Activated CD8-positive, alpha-beta T cell treated with anti-CD3 and anti-CD28 coated beads for 36 hours (primary cell): ENCODE measurements at regions not wholly inside any gene's neighbourhood (a gene's known extent, or its start where the extent isn't known, plus 50 kb on each side); places are given as distances from the start of the nearest gene placed in this dataset.

Experiments used
- ATAC-seq: fragments of 200-7000 bp; cut with Tn5 transposase; one replicate; pipeline ENCODE4 v1.10.0; 2021; ENCODE audit warnings: mild to moderate bottlenecking, moderate library complexity
- CTCF ChIA-PET: fragments of 350-600 bp; sonication (Branson Sonifier 250); formaldehyde crosslinking; loops from one replicate; lab custom pipeline; 2021; ENCODE audit warnings: antibody characterized with exemption; lab: Charles Lee
- POLR2A ChIA-PET: fragments of 350-600 bp; sonication (Branson Sonifier 250); formaldehyde crosslinking; loops from one replicate; lab custom pipeline; 2021; ENCODE audit warnings: antibody characterized with exemption; lab: Charles Lee
- DNase-seq: peaks from one replicate; pipeline ENCODE4 v3.0.0-alpha.2; 2020
- H3K27ac Mint-ChIP-seq: one replicate; pipeline ENCODE4 v1.8.0; 2021; ENCODE audit warnings: mild to moderate bottlenecking, mixed read lengths
- H3K27me3 Mint-ChIP-seq: one replicate; pipeline ENCODE4 v1.8.0; 2021; ENCODE audit warnings: mixed read lengths
- H3K36me3 Mint-ChIP-seq: one replicate; pipeline ENCODE4 v1.8.0; 2021; ENCODE audit warnings: low read depth, mixed read lengths
- H3K4me1 Mint-ChIP-seq: one replicate; pipeline ENCODE4 v1.8.0; 2021; ENCODE audit warnings: low read depth, mixed read lengths
- H3K4me3 Mint-ChIP-seq: one replicate; pipeline ENCODE4 v1.8.0; 2021; ENCODE audit warnings: mild to moderate bottlenecking, moderate library complexity, mixed read lengths
- H3K9me3 Mint-ChIP-seq: one replicate; pipeline ENCODE4 v1.8.0; 2021; ENCODE audit warnings: mixed read lengths
- intact Hi-C: fragments of 100-400 bp; cut with micrococcal nuclease; formaldehyde crosslinking; loops from one replicate; pipeline ENCODE4 v1.10.0; 2022
- TF ChIP-seq, protein P1 (sequence below): fragments of 200-600 bp; IDR thresholded peaks from one replicate; pipeline ENCODE4 v1.8.0; 2022; ENCODE audit warnings: antibody characterized with exemption, mild to moderate bottlenecking

DNA sequence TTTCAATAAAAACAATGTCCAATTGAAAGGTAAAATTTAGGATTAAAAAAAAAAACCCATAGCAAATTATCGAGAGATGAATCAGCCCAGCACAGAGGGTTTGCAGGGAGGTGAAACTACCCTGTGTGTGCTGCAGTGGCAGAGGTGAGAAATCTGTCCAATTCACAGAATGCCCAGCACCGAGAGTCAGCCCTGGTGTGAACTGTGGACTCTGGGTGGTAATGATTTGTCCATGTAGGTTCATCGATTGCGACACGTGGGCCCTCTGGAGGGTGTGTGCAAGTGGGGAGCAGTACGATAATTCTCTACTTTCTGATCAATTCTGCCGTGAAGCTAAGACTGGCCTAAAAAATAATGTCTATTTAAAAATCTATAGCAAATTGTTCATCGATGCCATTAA lies 94.5 kb upstream of the PFKP start:
- ChIA-PET CTCF (no interaction called here), POLR2A (no interaction called here)
- DNase-seq: no peak
- H3K27ac Mint-ChIP-seq: no peak overlapping the region
- H3K9me3 Mint-ChIP-seq: no peaks in the 10 kb centered on the region
- H3K4me3 Mint-ChIP-seq: no peak overlapping the region
- no peak for ATAC-seq
- no peaks in the 10 kb centered on the region for H3K4me1 Mint-ChIP-seq
- intact Hi-C loops: no loop called here
- TF ChIP-seq, protein P1, sequence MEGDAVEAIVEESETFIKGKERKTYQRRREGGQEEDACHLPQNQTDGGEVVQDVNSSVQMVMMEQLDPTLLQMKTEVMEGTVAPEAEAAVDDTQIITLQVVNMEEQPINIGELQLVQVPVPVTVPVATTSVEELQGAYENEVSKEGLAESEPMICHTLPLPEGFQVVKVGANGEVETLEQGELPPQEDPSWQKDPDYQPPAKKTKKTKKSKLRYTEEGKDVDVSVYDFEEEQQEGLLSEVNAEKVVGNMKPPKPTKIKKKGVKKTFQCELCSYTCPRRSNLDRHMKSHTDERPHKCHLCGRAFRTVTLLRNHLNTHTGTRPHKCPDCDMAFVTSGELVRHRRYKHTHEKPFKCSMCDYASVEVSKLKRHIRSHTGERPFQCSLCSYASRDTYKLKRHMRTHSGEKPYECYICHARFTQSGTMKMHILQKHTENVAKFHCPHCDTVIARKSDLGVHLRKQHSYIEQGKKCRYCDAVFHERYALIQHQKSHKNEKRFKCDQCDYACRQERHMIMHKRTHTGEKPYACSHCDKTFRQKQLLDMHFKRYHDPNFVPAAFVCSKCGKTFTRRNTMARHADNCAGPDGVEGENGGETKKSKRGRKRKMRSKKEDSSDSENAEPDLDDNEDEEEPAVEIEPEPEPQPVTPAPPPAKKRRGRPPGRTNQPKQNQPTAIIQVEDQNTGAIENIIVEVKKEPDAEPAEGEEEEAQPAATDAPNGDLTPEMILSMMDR: no peak
- no peaks in the 10 kb centered on the region for H3K27me3 Mint-ChIP-seq
- no peaks in the 10 kb centered on the region for H3K36me3 Mint-ChIP-seq

DNA sequence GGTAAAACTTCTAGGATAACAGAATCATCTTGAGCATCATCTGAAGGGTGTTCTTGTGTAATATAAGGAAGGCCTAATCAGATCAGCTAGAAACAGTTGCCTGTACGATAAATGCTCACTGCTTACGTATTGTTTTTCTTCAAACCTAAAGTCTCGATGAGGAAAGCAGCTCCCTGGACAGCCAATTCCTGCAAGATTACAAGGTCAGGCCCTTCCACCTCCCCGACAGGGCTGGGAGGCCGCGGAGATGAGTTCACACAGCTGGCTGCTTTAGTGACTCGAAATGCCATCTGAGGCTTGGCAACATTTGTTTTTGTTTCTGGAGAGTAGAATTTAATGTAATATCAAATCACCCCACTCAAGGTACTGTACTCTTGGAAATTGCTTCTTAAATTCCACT lies 95.1 kb upstream of the PFKP start:
- no peaks in the 10 kb centered on the region for H3K36me3 Mint-ChIP-seq
- POLR2A ChIA-PET: no interaction called here
- ATAC-seq (no peak), DNase-seq (no peak)
- H3K4me1 Mint-ChIP-seq: no peaks in the 10 kb centered on the region
- H3K4me3 Mint-ChIP-seq: no peak overlapping the region
- H3K27me3 Mint-ChIP-seq: no peaks in the 10 kb centered on the region
- intact Hi-C loops: no loop called here
- H3K27ac Mint-ChIP-seq: no peak overlapping the region
- CTCF ChIA-PET: no interaction called here
- TF ChIP-seq, protein P1: no peak
- H3K9me3 Mint-ChIP-seq: no peaks in the 10 kb centered on the region

DNA sequence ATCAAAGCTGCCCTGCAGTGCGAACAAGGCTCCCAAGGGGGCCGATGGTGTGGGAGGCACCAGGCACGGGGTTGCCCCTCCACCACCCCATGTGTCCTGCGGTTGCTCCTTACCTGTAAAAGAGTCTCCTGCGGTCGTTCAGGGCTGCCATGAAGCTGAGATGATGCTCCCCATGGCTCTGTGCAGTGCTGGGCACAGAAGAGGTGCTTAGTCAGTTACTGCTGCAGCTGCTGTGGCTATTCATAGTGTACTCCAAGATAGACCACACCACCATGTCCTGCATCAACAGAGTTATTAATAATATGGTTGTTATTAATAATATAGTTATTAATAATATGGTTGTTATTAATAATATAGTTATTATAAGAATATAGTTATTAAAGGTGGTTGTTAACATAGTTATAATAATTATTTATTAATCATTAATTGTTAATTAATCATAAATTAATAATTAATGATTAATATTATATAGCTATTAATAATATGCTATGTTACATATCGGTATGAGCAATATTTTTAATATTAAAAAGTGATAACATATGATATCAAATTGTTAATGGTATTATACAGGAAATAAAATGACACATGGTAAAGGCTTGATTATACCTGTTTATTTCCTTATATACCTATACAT lies 97.0 kb upstream of the PFKP start:
- Mint-ChIP-seq H3K27me3 (no peaks in the 10 kb centered on the region), H3K9me3 (no peaks in the 10 kb centered on the region), H3K4me3 (no peak overlapping the region), H3K27ac (no peak overlapping the region), H3K36me3 (no peaks in the 10 kb centered on the region), H3K4me1 (no peaks in the 10 kb centered on the region)
- ChIA-PET POLR2A (no interaction called here), CTCF (interaction anchor here (1.3 to 2.4 kb wide), 2 partner anchors 9 to 42 kb away, joined by 3 to 9 read pairs; no protein-coding TSS in a partner anchor)
- no peak for DNase-seq
- TF ChIP-seq, protein P1: no peak
- intact Hi-C loops: no loop called here
- no peak for ATAC-seq

DNA sequence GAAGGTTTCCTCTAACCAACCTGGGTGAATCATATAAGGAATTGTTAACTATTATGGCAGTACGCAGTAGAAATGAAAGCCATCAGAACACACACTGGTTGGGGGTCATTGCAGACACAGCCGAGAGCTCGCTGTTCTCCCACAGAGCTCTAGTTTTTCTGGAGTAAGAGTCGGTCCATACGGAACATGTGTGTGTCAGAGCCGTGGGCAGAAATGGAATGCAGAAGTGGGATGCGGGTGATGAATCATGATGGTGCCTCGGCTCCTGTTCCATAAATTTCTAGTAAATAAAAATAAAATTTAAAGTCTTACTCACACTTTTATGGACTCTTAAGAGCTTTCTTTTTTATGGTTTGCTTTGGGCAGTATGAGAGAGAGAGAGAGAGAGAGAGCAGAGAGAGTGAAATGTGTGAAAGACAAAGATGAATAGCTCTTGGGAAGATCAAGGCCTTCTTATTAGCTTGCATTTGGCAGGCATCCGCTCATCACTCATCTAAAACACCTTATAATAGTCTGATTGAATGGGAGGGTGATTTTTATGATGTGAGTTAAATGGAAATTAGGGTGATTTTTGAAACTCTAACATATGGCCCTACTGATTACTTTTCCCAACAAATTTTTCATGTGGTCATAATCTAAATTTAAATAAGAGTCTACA lies 98.8 kb upstream of the PFKP start:
- DNase-seq: no peak
- ChIA-PET CTCF (interaction anchor here (1.3 to 2.4 kb wide), 2 partner anchors 40 to 42 kb away, joined by 3 to 9 read pairs; no protein-coding TSS in a partner anchor), POLR2A (no interaction called here)
- H3K4me1 Mint-ChIP-seq: no peaks in the 10 kb centered on the region
- no peak overlapping the region for H3K4me3 Mint-ChIP-seq
- H3K36me3 Mint-ChIP-seq: no peaks in the 10 kb centered on the region
- TF ChIP-seq, protein P1: no peak
- intact Hi-C loops: no loop called here
- no peak for ATAC-seq
- no peaks in the 10 kb centered on the region for H3K9me3 Mint-ChIP-seq
- H3K27me3 Mint-ChIP-seq: no peaks in the 10 kb centered on the region
- H3K27ac Mint-ChIP-seq: no peak overlapping the region

DNA sequence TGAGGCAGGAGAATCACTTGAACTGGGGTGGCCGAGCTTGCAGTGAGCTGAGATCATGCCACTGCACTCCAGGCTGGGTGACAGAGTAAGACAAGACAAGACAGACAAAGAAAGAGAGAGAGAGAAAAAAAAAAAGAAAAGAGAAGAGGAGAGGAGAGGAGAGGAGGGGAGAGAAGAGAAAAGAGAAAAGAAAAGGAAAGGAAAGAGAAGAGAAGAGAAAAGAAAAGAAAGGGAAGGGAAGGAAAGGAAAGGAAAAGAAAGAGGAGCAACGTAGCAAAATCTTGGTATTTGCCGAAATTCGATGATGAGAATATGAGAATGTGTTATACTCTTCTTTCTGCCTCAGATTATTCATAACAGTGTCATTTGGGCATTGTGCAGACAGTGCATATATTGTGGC lies 101.2 kb upstream of the PFKP start:
- Mint-ChIP-seq H3K27me3 (peaks cover 3% of the 10 kb centered on the region), H3K36me3 (no peaks in the 10 kb centered on the region), H3K4me3 (no peak overlapping the region), H3K9me3 (no peaks in the 10 kb centered on the region), H3K4me1 (no peaks in the 10 kb centered on the region), H3K27ac (no peak overlapping the region)
- no peak for DNase-seq
- TF ChIP-seq, protein P1: no peak
- no peak for ATAC-seq
- intact Hi-C loops: no loop called here
- CTCF ChIA-PET: no interaction called here
- POLR2A ChIA-PET: no interaction called here
